ENCODE measurements at regions not wholly inside any gene's neighbourhood (a gene's known extent, or its start where the extent isn't known, plus 50 kb on each side); places are given as distances from the start of the nearest gene placed in this dataset.
"Not testable (repeated sequence)": the region's sequence is repeated elsewhere in the genome, so short reads cannot be mapped to it uniquely, and the experiment has no call there.

DNA sequence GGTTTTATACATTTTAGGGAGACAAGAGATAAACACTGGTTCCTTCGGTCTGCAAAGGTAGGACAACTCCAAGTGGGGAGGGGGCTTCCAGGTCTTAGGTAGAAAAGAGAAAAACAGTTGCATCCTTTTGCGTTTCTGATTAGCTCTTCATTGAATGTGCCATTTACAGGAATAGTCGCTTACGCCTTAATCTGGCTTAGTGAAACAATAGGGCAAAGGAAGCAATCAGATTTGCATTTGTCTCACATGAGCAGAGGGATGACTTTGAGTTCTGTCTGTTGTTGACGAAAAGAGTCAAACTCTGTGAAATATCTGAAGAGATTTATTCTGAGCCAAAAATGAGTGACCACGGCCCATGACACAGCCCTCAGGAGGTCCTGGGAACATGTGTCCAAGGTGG, 166.0 kb upstream of the ATP10A start:
- intact Hi-C loops (cut with DNase I) = loop anchor here in 1 of 10 donors (10.0 kb wide), 1 partner anchor 64 kb away; no protein-coding TSS in a partner anchor
- ATAC-seq (no peak), DNase-seq (no peak)
- H3K4me3 ChIP-seq = no peak overlapping the region
- peaks cover 0 to 24% (median 17%) of the 10 kb centered on the region in 7 donors for H3K27me3 ChIP-seq
- no peaks in the 10 kb centered on the region for H3K4me1 ChIP-seq
- WGBS, 2 donors = 79 to 82% methylated on average over 6 of the region's 6 CpGs
- TF ChIP-seq, protein P1, sequence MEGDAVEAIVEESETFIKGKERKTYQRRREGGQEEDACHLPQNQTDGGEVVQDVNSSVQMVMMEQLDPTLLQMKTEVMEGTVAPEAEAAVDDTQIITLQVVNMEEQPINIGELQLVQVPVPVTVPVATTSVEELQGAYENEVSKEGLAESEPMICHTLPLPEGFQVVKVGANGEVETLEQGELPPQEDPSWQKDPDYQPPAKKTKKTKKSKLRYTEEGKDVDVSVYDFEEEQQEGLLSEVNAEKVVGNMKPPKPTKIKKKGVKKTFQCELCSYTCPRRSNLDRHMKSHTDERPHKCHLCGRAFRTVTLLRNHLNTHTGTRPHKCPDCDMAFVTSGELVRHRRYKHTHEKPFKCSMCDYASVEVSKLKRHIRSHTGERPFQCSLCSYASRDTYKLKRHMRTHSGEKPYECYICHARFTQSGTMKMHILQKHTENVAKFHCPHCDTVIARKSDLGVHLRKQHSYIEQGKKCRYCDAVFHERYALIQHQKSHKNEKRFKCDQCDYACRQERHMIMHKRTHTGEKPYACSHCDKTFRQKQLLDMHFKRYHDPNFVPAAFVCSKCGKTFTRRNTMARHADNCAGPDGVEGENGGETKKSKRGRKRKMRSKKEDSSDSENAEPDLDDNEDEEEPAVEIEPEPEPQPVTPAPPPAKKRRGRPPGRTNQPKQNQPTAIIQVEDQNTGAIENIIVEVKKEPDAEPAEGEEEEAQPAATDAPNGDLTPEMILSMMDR (IDR thresholded peaks at IDR 0.05) = no peak
- H3K36me3 ChIP-seq = no peaks in the 10 kb centered on the region
- H3K9me3 ChIP-seq = no peaks in the 10 kb centered on the region
- no peak overlapping the region for H3K27ac ChIP-seq

DNA sequence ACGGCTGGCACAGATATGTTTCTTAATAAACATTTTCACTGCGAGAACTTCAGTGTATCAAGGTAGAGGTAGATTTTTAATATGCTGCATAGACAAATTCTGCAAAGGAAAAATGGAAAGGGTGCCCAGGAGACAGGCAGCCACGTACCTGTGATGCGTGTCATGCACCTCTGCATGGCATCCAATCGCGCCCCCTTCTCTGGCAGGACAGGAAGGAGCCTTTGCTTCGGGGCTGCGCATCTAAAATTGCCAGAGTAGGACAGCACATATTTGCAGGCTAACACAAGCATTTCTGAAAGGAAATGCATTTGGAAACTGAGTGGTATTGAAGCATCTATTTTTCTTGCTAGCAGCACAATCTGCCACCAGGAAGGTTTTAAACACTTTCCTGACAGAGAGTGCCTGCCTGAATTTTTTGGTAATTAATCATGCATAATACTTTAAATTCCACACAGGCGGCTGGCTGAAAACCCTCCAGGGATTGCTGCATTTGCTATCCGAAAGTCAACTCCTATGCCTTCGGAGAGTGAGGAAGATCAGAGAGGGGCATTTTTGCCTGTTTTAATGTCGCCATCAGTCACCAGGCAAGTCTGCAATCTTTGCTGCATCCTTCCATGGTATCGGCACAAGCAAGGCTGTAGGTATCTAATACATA, 165.1 kb upstream of the ATP10A start:
- ATAC-seq (no peak), DNase-seq (no peak)
- no peaks in the 10 kb centered on the region for H3K9me3 ChIP-seq
- TF ChIP-seq, protein P1 (IDR thresholded peaks at IDR 0.05) = no peak
- H3K27ac ChIP-seq = no peak overlapping the region
- H3K27me3 ChIP-seq = peaks cover 0 to 24% (median 14%) of the 10 kb centered on the region in 7 donors
- no peak overlapping the region for H3K4me3 ChIP-seq
- WGBS, 2 donors = 74% methylated on average over 13 of the region's 13 CpGs
- intact Hi-C loops (cut with DNase I) = loop anchor here in 1 of 10 donors (10.0 kb wide), 1 partner anchor 63 kb away; no protein-coding TSS in a partner anchor
- no peaks in the 10 kb centered on the region for H3K4me1 ChIP-seq
- H3K36me3 ChIP-seq = no peaks in the 10 kb centered on the region

- not testable (repeated sequence) for ATAC-seq, H3K36me3 ChIP-seq, DNase-seq, H3K27ac ChIP-seq, H3K4me3 ChIP-seq, H3K9me3 ChIP-seq, H3K4me1 ChIP-seq
- 79 to 83% methylated on average over 3 of the region's 3 CpGs for WGBS, 2 donors
- H3K27me3 ChIP-seq = peaks cover 0 to 14% (median 10%) of the 10 kb centered on the region in 7 donors
- intact Hi-C loops (cut with DNase I) = loop anchor here in 1 of 10 donors (10.0 kb wide), 1 partner anchor 62 kb away; no protein-coding TSS in a partner anchor
Measured at GRCh38 chr15:26026671-26027070, 163.5 kb upstream of the ATP10A start.

DNA sequence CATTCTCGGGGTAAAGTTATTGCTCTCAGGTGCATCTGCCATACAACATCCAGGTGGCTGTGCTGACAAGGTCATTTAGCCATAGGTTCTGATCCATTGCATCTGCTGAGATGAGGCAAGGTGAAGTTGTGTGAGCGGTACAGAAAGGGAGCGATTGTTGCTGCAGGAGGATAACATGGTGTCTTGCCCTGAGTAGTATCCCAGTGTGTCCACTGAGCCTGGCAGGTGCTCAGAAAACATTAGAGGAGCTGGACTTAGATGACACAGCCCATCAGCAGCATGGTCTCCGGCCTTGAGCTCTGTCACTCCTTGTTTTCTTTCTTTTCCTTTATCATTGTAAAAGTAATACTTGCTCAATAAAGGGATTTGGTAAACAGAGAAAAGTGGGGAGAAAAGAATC, 161.1 kb upstream of the ATP10A start:
- Histone ChIP-seq H3K9me3 (no peaks in the 10 kb centered on the region), H3K4me1 (no peaks in the 10 kb centered on the region), H3K27ac (no peak overlapping the region), H3K27me3 (peaks cover 0 to 18% (median 10%) of the 10 kb centered on the region in 7 donors), H3K4me3 (no peak overlapping the region), H3K36me3 (no peaks in the 10 kb centered on the region)
- DNase-seq = no peak
- TF ChIP-seq, protein P1 (IDR thresholded peaks at IDR 0.05) = no peak
- WGBS, 2 donors = 87 to 90% methylated on average over 4 of the region's 4 CpGs
- intact Hi-C loops (cut with DNase I) = loop anchor here in 1 of 10 donors (10.0 kb wide), 1 partner anchor 59 kb away; no protein-coding TSS in a partner anchor
- ATAC-seq = no peak

DNA sequence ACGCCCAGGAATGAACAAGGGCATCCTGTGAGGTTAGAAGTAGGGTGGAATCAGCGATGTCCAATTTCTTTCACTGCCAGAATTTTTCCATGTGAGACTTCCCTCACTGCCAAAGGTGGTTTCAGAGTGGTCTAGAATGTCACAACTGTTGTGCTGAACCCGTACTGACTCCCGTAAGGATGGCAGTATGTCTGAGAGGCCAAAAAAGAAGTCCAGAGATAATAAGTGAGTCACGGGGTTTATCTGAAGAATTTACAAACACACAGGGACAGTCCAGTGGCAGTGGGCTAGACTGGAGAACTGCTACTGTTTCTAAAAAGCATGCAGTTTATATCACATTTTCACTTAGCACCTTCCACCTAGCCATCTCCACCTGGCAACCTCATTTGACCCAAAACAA, 160.6 kb upstream of the ATP10A start:
- H3K4me3 ChIP-seq = no peak overlapping the region
- intact Hi-C loops (cut with DNase I) = loop anchor here in 1 of 10 donors (10.0 kb wide), 1 partner anchor 59 kb away; no protein-coding TSS in a partner anchor

More for the DNA sequence above, 160.6 kb upstream of the ATP10A start:
- no peak for DNase-seq
- WGBS, 2 donors = 58% methylated on average over 5 of the region's 5 CpGs
- TF ChIP-seq, protein P1 (IDR thresholded peaks at IDR 0.05) = no peak
- no peak for ATAC-seq
- H3K36me3 ChIP-seq = no peaks in the 10 kb centered on the region
- H3K27ac ChIP-seq = no peak overlapping the region
- H3K27me3 ChIP-seq = peaks cover 0 to 13% (median 4%) of the 10 kb centered on the region in 7 donors
- no peaks in the 10 kb centered on the region for H3K4me1 ChIP-seq
- no peaks in the 10 kb centered on the region for H3K9me3 ChIP-seq
